Breast epithelium (tissue), 4 donors: ENCODE measurements at regions not wholly inside any gene's neighbourhood (a gene's known extent, or its start where the extent isn't known, plus 50 kb on each side); places are given as distances from the start of the nearest gene placed in this dataset.

ENCODE experiments used
- DNase-seq, 2 donors: peaks; one replicate each; pipeline ENCODE4 v3.0.0-alpha.2; 2019; ENCODE audit warnings: low spot score in 2 of 2
- H3K27ac ChIP-seq, 2 donors: fragments of 200-600 bp; sonication (generic) in 1 of 2; one replicate each; pipeline ENCODE4 v1.5.1; 2016 to 2019; ENCODE audit warnings: mild to moderate bottlenecking in 1 of 2
- H3K27me3 ChIP-seq, 2 donors: fragments of 200-600 bp; sonication (generic) in 1 of 2; one replicate each; pipeline versions ENCODE4 v1.5.1 to v1.6.0; 2017 to 2019; ENCODE audit warnings: control low read depth in 1 of 2, mild to moderate bottlenecking in 1 of 2
- H3K36me3 ChIP-seq: fragments of 200-600 bp; one replicate; pipeline ENCODE4 v1.5.1; 2019
- H3K4me1 ChIP-seq, 2 donors: fragments of 200-600 bp; sonication (generic); one replicate each; pipeline ENCODE4 v1.5.1; 2016 to 2019; ENCODE audit warnings: control low read depth in 1 of 2
- H3K4me3 ChIP-seq, 3 donors: fragments of 200-600 bp; sonication (generic); 1 replicate in 2 of 3; 2 replicates in 1 of 3; pipeline ENCODE4 v1.5.1; 2016 to 2019; ENCODE audit warnings: mild to moderate bottlenecking in 3 of 3, moderate library complexity in 2 of 3
- H3K9me3 ChIP-seq, 2 donors: fragments of 200-600 bp; sonication (generic) in 1 of 2; one replicate each; pipeline ENCODE4 v1.5.1; 2016 to 2019; ENCODE audit warnings: control low read depth in 1 of 2
- CTCF ChIP-seq, 3 donors: fragments of 450-650 bp; IDR thresholded peaks; one replicate each; pipeline ENCODE4 v1.5.1; 2016 to 2017; ENCODE audit warnings: antibody characterized with exemption in 3 of 3, mild to moderate bottlenecking in 3 of 3, moderate library complexity in 3 of 3
- POLR2A ChIP-seq: fragments of 450-650 bp; IDR thresholded peaks from one replicate; pipeline ENCODE4 v1.6.1; 2016; ENCODE audit warnings: antibody characterized with exemption, mild to moderate bottlenecking, moderate library complexity
- POLR2AphosphoS5 ChIP-seq, 3 donors: sonication (generic); formaldehyde crosslinking; IDR thresholded peaks; one replicate each; pipeline ENCODE4 v1.6.1; 2017; ENCODE audit warnings: antibody characterized with exemption in 3 of 3
- intact Hi-C: fragments of 100-400 bp; cut with DNase I; formaldehyde crosslinking; loops from one replicate; pipeline ENCODE4 v1.15.1; 2023; ENCODE audit warnings: low total_unique reads

- no peaks in the 10 kb centered on the region for H3K36me3 ChIP-seq
- no peaks in the 10 kb centered on the region for H3K4me1 ChIP-seq
- DNase-seq: no peak
- no peak for TF ChIP-seq POLR2A
- no peak for TF ChIP-seq CTCF (IDR thresholded peaks at IDR 0.05)
- TF ChIP-seq POLR2AphosphoS5 (IDR thresholded peaks at IDR 0.05): no peak
- H3K9me3 ChIP-seq: no peaks in the 10 kb centered on the region
- no peaks in the 10 kb centered on the region for H3K27me3 ChIP-seq
- intact Hi-C loops: no loop called here
- H3K27ac ChIP-seq: no peak overlapping the region
- no peak overlapping the region for H3K4me3 ChIP-seq
Observed at GRCh38 chr15:29998033-29998432, 84.7 kb upstream of the GOLGA8J start.

GRCh38 chr15:29997499-29997898 is 85.3 kb upstream of the GOLGA8J start:
- no peak overlapping the region for H3K4me3 ChIP-seq
- intact Hi-C loops: no loop called here
- no peaks in the 10 kb centered on the region for H3K4me1 ChIP-seq
- H3K27ac ChIP-seq: no peak overlapping the region
- no peaks in the 10 kb centered on the region for H3K27me3 ChIP-seq
- no peak for DNase-seq
- no peaks in the 10 kb centered on the region for H3K36me3 ChIP-seq
- no peak for TF ChIP-seq POLR2AphosphoS5 (IDR thresholded peaks at IDR 0.05)
- TF ChIP-seq POLR2A: no peak
- no peak for TF ChIP-seq CTCF (IDR thresholded peaks at IDR 0.05)
- no peaks in the 10 kb centered on the region for H3K9me3 ChIP-seq

GRCh38 chr15:29994284-29994683 is 88.5 kb upstream of the GOLGA8J start:
- intact Hi-C loops: no loop called here
- no peak overlapping the region for H3K4me3 ChIP-seq
- no peaks in the 10 kb centered on the region for H3K4me1 ChIP-seq
- no peaks in the 10 kb centered on the region for H3K27me3 ChIP-seq
- TF ChIP-seq CTCF (IDR thresholded peaks at IDR 0.05) (no peak), POLR2A (no peak), POLR2AphosphoS5 (IDR thresholded peaks at IDR 0.05) (no peak)
- DNase-seq: no peak
- no peaks in the 10 kb centered on the region for H3K9me3 ChIP-seq
- no peaks in the 10 kb centered on the region for H3K36me3 ChIP-seq
- H3K27ac ChIP-seq: no peak overlapping the region

GRCh38 chr15:29990954-29991353 is 91.8 kb upstream of the GOLGA8J start:
- no peaks in the 10 kb centered on the region for H3K9me3 ChIP-seq
- DNase-seq: no peak
- no peaks in the 10 kb centered on the region for H3K36me3 ChIP-seq
- no peaks in the 10 kb centered on the region for H3K27me3 ChIP-seq
- no peak overlapping the region for H3K4me3 ChIP-seq
- no peaks in the 10 kb centered on the region for H3K4me1 ChIP-seq
- intact Hi-C loops: no loop called here
- TF ChIP-seq POLR2AphosphoS5 (IDR thresholded peaks at IDR 0.05) (no peak), POLR2A (no peak), CTCF (IDR thresholded peaks at IDR 0.05) (no peak)
- H3K27ac ChIP-seq: no peak overlapping the region

GRCh38 chr15:29990035-29990434 is 92.7 kb upstream of the GOLGA8J start:
- DNase-seq: no peak
- Histone ChIP-seq H3K27me3 (no peaks in the 10 kb centered on the region), H3K4me1 (no peaks in the 10 kb centered on the region), H3K27ac (no peak overlapping the region), H3K36me3 (no peaks in the 10 kb centered on the region), H3K9me3 (no peaks in the 10 kb centered on the region), H3K4me3 (no peak overlapping the region)
- intact Hi-C loops: no loop called here
- no peak for TF ChIP-seq POLR2AphosphoS5 (IDR thresholded peaks at IDR 0.05)
- no peak for TF ChIP-seq POLR2A
- TF ChIP-seq CTCF (IDR thresholded peaks at IDR 0.05): no peak
